OCI-LY7 (cell line): ENCODE measurements at regions not wholly inside any gene's neighbourhood (a gene's known extent, or its start where the extent isn't known, plus 50 kb on each side); places are given as distances from the start of the nearest gene placed in this dataset.

Source experiments
- EZH2phosphoT487 ChIP-seq: fragments of 200-600 bp; sonication (generic); IDR thresholded peaks from 2 replicates; pipeline ENCODE4 v1.6.1; 2018; ENCODE audit warnings: low read depth, borderline replicate concordance, mild to moderate bottlenecking, mixed run types, antibody characterized with exemption, low read length, moderate library complexity, mixed read lengths
- TF ChIP-seq, protein P1 (sequence below): fragments of 200-600 bp; sonication (generic); conservative IDR thresholded peaks from 2 replicates; pipeline ENCODE4 v1.5.1; 2014; ENCODE audit warnings: mild to moderate bottlenecking, antibody characterized with exemption, low read length, moderate library complexity, mixed read lengths

GRCh38 chr7:52501696-52502095, 533.7 kb upstream of the POM121L12 start:
- TF ChIP-seq, protein P1, sequence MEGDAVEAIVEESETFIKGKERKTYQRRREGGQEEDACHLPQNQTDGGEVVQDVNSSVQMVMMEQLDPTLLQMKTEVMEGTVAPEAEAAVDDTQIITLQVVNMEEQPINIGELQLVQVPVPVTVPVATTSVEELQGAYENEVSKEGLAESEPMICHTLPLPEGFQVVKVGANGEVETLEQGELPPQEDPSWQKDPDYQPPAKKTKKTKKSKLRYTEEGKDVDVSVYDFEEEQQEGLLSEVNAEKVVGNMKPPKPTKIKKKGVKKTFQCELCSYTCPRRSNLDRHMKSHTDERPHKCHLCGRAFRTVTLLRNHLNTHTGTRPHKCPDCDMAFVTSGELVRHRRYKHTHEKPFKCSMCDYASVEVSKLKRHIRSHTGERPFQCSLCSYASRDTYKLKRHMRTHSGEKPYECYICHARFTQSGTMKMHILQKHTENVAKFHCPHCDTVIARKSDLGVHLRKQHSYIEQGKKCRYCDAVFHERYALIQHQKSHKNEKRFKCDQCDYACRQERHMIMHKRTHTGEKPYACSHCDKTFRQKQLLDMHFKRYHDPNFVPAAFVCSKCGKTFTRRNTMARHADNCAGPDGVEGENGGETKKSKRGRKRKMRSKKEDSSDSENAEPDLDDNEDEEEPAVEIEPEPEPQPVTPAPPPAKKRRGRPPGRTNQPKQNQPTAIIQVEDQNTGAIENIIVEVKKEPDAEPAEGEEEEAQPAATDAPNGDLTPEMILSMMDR: no peak
- TF ChIP-seq EZH2phosphoT487: no peak
